ENCODE measurements at regions not wholly inside any gene's neighbourhood (a gene's known extent, or its start where the extent isn't known, plus 50 kb on each side); places are given as distances from the start of the nearest gene placed in this dataset.

DNA sequence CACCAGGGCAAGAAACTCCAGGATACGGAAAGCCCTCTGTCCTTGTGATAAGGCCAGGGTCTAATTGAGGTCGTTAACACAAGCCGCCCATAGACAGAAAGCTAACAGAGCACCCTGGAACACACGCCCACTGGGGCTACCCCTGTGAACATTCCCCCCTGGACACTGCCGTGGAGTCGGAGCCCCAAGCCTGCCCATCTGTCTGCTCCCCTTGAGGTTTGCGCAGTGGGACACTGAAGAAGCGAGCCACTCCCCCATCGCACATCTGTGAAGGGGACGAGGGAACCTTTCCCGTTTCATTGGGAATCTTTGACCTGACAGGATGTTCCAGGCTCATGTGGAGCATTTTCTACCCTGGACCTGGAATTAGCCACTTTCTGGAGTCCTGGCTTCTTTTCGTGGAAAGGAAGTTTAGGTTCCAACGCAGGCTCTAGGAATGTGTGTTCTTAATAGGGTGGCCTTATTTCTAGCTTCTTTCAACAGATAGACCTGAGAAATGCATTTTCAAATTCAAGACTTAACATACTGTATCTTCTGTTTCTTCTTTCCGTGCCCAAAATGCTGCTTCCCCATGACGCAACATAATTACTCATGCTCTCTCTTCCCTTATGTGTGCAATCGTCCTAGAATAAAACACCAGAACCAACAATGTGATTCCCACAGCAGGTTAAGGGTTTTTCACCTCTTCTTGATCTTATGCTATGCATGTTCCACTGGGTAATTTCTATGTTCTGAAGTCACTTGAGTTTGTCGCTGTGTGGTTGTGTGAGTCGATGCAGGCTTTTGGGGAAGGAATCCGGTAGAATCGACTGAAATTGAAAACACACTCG lies 161.1 kb downstream of the ERMARD start:
- no peak for DNase-seq

DNA sequence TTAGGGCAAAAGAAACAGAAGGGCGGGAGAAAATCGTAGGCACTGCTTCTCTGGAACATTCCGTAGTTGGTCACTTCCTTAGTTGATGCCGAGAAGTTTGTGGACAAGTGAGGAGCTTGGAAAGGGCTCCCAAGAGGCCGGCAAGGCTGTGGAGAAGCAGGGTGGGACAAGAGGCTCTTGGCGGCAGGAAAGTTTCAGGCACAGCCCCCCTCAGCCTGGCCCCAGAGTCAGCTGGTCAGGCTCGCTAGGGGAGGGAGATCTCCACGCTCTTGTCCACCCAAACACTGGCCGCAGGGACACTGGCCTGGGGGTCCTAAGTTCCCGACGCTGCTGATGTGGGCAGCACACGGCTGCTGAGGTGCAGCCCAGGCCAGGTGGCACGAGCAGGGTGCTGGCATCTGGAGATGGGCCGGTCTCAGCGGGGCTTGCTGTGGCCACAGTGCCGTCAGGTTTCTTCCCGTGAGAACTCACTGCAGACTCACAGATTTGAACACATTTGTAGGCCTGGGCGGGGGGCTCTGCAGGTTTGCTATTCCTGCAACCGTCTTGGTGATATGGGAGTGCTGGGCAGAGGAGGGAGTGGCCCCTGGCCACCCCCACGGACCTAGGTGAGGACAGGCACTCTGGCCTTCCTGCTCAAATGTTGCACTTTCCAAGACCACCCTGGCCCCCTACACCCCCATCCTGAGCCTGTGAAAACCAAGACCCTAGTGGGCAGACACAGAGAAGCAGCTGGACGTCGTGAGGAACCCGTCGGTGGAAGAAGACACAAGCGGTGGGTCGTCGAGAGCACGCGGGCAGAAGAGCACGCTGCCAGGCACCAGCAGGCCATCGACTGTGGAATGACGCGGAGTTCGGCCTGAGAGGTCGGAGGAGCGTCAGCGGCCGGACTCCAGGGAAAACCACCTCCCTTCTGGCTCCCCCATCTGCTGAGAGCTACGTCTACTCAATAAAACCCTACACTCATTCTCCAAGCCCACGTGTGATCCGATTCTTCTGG lies 160.1 kb downstream of the ERMARD start:
- DNase-seq = no peak

DNA sequence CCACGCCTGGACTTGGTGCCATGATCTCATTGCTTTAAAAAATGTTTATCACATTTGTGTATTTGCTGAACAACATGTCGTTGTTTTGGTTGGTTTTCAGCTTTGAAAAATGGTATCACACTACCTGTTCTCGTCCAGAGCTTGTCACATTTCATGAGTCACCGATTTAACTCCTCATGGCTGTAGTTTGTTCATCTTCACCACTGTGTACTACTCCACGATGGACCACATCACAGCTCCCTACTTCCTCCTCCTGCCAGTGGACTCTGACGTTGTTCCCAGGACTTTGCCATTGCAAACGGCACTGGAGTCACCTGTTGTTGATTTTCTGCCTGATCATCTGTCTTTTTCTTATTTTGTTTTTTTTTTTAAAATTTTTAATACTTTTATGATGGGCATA lies 157.7 kb downstream of the ERMARD start:
- DNase-seq = no peak

DNA sequence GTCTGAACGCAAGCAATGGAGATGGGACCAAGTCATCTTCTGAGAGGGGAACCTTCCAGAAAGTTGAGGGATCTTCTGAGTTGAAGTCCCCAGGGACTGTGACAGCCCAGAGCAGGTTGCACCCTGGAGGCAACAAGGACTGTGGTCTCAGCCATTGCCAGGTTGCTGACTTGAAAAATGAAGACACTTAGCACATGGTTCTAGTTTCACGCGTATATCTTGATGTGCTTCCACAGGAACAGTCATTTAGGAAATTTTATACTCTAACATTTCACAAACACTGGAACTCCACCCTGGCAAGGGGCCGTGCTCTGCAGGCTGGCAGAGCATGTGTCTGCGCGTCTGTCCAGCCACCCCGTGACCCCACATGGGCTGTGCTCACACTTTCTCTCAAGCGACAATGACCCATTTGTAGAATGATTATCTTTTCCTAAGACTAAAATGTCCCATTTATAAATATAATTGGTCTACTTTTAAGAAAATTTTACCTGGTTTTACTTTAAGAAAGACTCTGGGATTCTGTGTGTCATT lies 157.0 kb downstream of the ERMARD start:
- DNase-seq = no peak

DNA sequence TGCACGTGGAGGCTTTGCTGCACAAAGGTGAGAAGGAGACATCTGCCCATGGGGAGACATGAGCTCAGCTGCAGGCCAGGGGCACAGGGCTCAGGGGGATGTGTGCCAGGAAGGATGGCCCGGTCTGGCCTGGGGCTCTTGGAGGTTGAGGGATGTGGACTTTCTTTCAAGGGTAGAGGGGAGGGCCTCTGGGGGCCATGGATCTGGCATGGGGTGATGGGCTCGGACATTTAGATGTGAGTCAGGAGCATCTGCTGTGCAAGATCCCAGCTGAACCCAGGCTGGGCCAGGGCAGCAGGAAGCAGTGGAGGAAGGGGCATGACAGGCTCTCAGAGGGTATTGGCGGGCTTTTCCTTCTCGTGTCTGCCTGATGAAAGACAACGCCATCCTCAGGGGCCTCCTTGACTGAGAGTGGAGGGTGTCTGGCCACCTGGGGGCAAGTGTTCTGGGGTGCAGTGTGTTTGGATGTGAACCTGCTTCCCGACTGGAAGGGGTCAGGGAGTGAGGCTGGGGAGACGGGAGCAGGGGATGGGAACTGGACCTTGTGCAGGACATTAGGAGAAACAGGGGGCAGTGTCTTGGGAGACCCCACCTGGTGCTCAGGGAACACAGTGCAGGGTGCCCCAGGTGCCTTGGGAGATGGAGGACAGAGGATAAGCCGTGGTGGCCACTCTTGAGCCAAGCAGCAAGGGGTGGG lies 156.1 kb downstream of the ERMARD start:
- DNase-seq = no peak

DNA sequence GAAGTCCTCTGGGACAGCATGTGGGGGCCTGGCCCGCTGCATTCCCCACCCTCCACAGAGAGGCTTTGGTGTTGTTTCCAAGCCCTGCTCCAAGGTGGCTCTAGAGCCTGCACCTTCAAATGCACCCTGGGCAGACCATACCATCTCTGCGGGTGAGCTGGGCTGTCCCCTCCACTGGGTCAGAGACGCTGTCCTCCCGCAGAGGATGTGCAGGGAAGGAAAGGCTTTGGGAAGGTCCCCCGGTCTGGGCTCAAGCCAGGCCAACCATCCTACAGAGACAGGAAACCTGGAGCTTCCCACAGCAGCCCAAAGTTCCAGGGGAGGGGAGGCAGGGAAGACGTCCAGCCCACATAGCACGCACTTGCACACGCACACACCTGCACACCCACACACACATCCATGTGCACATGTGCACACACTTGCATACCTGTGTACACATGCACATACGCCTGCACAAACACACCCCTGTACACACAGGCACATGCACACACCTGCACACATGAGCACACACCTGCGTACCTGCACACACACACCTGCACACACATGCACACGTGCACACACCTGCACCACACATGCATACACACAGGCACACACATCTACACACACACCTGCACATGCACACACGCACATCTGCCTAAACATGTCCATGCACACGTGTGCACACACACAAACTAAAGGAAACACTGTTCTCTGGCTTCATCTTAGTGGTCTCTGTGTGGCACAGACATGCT lies 155.4 kb downstream of the ERMARD start:
- no peak for DNase-seq

DNA sequence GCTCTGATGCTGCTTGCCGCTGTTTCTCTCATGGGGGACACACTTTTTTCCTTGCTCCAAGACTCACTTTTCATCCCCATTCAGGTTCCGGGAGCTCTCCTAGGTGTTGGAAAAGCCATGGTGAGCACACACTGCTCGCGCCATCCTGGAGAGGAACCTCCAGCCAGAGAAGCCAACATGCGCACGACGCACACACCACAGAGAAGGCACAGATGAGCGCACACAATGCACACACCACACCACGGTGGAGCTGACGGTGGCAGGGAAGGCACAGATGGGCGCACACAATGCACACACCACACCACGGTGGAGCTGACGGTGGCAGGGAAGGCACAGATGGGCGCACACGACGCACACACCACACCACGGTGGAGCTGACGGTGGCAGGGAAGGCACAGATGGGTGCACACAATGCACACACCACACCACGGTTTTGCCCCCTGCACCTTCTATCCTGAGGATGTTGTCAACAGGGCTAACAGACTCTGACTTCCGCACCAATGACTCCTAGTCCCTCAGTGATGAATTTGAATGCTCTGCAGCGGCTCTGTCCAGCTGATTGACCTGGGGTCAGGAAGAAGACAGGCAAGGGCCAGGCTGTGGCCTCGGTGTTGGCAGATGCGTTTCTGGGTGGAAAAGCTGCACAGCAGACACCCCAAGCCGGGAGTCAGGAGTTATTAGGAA lies 154.7 kb downstream of the ERMARD start:
- DNase-seq = no peak

DNA sequence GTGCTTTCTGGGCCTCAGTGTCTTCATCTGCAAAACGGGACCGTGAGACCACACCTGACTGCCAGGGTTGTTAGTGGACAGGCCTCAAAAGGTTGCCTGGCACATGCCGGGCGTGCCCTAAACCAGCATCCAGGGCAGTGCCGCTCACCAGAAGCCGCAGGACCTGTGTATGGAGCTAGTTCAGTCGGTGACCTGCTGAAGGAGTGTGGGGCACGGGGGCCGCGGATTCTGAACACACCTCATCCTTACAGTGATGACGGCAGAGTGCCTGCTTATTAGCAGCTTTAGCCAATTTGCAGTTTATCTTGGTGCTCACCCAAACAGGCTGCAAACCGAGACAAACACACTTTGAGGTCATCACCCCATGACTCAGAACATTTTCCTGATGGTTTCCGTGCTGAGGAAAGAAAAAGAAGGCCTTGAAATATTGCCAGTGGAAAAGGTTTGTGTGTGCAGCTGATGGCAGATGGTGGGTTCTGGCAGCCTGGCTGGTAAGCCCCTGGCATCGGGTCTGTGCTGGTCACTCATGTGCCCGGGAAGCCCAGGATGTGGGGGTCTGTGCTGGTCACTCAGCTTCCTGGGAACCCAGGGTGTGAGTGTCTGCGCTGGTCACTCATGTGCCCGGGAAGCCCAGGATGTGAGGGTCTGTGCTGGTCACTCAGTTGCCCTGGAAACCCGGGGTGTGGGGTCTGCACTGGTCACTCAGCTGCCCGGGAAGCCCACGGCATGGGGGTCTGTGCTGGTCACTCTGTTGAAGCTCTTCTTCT lies 153.8 kb downstream of the ERMARD start:
- peak; percentile 6 to 27 (median 14) for DNase-seq

DNA sequence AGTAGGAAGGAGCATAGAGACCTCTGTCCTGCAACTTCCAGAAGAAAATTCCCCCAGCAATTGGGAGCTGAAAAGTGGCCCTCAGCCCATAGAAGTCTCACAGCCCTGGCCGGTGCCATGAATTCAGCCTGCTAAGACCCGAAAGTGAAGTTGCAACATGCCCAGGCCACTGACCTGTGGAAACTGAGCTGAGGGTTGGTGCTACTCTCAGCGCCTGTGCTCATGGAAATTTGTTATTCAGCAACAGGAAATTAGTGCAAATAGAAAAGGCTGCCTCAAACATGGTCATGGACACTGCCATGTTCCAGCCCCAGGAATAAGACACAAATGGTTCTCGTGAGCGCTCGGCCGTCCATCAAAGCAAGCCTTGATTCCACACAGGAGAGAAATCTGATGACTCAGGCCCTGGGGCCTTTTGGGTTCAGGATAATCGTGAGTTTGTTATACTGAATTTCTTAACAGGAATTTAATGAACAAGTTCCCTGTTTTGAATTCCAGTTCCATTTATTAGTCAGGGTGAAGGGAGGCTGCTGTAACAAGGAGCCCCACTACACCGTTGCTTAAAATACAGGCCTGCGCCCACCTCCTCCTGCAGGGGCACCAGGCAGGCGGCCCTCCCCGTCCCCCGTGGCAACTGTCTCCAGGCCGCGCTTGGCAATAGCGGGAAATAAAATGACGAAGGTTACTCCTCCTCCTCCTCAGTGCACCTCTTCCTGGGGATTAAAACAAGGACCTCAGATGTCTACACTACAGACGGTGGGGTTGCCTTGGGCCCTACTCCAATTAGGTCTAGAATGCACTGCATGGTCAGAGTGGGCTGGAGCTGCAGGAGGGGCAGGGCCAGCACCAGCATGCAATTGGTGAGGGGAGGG lies 152.9 kb downstream of the ERMARD start:
- no peak for DNase-seq

DNA sequence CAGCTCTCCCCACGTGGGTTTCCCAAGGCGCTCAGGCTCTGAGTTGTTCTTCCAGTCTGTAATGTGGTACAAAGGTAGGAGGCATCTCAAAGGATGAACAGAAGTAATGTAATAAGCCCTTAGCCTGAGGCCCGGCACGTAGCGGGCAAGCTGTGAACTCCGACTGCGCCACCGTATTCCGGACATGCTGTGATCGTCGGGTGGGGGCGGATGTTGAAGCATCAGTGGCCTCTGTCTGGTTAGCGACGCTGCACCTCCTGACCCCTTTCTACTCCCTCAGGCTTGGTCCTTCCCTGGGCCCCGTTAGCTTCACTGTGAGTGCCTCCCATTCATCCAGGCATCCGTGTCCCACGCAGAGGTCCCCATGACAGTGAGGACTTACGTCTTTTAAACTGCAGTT lies 151.7 kb downstream of the ERMARD start:
- no peak for DNase-seq

DNA sequence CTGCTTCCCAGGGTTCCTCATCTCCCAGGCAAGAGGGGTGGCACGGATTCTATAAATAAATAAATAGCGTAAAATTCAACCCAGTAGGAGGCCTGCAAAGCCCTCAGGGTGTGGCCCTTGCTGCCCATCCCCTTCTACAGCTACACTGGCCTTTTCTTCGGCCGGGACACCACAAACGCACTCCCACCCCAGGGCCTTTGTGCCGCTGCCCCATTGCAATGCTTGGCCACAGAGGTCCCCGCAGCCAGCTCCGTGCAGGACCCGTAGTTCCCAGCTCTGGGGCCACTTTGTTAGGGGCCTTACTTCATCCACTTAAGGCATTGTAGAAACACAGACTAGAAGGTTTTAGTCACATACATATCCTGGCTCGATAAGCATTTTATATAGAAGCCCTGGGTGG lies 151.2 kb downstream of the ERMARD start:
- no peak for DNase-seq

DNA sequence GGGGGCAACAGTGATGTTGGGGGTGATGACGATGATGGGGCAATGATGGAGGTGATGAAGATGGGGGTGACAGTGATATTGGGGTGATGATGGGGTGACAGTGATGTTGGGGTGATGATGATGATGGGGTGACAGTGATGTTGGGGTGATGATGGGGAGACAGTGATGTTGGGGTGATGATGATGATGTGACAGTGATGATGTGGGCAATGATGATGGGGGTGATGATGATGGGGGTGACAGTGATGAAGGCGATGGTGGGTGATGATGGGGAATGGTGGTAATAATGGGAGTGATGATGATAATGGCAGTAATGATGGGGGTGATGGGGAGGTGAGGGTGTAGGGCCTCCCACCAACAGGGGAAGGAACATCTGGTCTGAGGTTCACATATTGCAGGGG lies 150.6 kb downstream of the ERMARD start:
- no peak for DNase-seq

DNA sequence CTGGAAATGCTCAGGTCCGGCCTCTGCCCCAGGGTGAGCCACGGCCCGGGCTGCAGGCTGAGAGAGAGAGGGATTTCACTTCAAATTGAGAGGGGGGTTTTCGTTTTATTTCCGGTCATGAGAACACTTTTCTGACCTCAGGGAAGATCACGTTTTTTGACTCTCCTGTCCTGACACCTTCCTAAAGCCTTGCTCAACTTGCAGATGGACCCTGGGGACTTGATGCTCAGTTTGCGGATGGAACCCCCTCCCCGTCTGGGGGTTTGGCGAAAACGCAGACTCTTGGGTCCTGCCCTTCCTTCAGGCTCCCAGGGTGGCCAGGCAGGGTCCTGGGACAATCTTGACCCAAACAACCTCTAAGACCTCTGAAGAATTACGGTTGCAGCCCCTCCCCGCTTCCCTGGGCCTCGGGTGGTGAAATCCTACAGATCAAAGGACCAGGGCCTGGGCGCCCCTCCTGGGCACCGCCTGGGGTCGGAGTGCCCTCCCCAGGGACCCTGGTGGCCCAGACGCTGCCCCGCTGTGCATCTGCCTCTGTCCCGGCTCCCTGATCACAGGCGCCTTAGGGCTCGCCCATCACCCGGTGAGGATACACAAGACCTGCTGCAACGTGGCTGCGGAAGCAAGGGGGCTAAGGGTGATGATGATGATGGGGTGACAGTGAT lies 148.2 kb downstream of the ERMARD start:
- DNase-seq = no peak

DNA sequence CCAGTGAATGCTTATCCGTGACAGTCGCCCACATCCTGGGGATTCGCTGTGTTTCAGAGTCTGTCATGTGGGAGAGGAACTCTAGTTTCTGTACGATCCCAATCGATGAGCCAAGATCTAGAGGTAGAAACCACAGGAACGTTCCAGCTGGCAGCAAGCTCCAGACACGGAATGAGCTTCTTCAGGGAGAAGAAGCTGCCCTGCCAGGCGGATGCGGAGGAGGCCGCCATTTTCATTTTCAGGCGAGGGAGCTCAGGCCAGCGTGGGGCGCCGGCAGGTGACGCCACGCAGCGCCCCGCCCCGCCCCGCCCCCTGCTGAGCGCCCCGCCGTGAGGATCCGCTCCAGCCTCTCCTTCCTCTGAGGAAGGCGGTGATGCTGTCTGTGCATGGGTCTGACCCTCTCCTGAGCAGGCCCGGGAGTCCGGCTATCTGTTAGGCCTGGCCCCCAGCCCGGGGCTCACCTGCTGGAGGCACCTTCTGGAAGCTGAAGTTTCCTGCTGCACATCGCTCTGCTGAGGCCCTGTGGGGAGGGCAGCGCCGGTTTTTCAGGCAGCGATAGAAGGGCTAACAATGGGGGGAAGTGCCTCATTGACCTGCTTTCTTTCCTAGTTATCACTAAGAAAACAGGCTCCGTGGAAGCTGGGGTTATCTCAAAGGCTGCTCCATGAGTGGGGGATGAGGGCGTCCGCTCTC lies 147.5 kb downstream of the ERMARD start:
- DNase-seq = no peak

DNA sequence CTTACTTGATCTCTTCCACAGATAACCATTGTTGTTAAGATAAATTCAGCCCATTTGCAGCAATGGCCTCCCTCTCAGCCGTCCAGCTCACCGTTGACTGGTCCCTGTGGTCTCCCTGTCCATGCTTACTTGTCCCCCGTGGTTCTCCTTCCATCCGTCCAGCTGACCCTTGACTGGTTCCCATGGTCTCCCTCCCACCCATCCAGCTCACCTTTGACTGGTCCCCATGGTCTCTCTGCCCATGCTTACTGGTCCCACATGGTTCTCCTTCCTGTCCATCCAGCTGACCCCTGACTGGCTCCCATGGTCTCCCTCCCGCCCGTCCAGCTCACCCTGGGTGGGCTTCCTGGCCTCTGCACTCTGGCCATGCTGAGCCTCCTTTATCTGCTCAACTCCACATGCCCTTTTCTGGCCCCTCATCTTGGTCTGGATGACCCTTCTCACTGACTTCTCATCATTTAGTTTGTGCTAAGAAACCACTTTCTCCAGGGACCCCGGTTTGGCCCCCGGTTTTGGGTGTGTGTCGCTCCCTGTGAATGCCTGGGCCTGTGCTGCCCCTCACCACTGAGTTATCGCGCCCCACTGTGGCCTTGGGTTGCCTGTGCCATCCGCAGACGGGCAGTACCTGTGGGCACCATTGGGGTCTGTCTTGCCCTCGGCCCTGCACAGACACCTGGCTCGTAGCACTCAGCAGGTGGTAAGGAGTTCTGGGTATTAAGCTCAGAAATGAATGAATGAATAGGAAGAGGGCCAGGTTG lies 146.4 kb downstream of the ERMARD start:
- no peak for DNase-seq

DNA sequence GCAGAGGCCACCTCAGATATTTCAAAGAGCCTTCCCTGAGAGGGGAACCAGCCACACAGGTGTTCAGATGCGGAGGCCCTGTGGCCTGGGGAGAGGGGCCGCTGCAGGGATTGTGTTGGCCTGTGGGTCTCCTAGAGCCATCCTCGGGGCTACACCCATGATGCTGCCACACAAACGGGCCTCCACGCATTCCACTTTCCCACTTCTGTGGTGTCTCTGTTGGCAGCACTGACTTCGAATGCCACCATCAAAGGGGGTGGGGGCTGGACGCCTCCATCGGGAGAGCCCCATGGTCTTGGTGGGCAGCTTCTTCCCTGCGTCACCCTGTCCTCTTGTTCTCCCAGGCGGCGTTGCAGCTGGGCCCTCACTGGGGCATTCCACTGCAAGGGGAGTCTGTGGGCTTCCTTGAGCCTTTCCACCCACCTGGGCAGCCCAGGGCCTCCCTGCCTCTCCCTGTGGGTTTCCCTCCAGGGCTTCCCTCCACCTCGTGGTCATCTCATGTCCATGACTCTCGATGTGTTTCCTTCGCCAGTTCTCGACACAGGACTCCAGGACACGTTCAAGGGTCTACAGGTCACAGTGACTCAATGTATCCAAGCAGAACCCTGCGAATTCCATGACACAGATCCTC lies 145.5 kb downstream of the ERMARD start:
- DNase-seq = no peak

All from muscle of back (tissue), 3 donors.